ENCODE measurements at regions not wholly inside any gene's neighbourhood (a gene's known extent, or its start where the extent isn't known, plus 50 kb on each side); places are given as distances from the start of the nearest gene placed in this dataset.

- Histone ChIP-seq H3K9me2 (replicated peaks; ENCODE audit: insufficient read depth, low read length) (no peaks in the 10 kb centered on the region), H3K9me3 (replicated peaks; ENCODE audit: insufficient read depth, low read length) (no peaks in the 10 kb centered on the region), H4K20me1 (ENCODE audit: insufficient read depth, low read length) (no peaks in the 10 kb centered on the region), H3K4me1 (ENCODE audit: low read length) (no peaks in the 10 kb centered on the region), H2AFZ (ENCODE audit: low read length) (no peak overlapping the region), H3K79me2 (ENCODE audit: low read length) (no peaks in the 10 kb centered on the region), H3K9ac (ENCODE audit: low read length) (no peak overlapping the region), H3K27me3 (replicated peaks; ENCODE audit: insufficient read depth, low read length) (no peaks in the 10 kb centered on the region), H3F3A (ENCODE audit: insufficient read depth, low read length) (no peaks in the 10 kb centered on the region), H3K4me2 (ENCODE audit: low read depth, low read length) (no peak overlapping the region), H3K4me3 (ENCODE audit: low read length) (no peak overlapping the region), H3K27ac (ENCODE audit: low read length) (no peak overlapping the region), H3K36me3 (replicated peaks; ENCODE audit: insufficient read depth, low read length) (no peaks in the 10 kb centered on the region)
- no peak for TF ChIP-seq CTCF (IDR thresholded peaks at IDR 0.05; ENCODE audit: low read length)
- TF ChIP-seq EZH2phosphoT487 (IDR thresholded peaks at IDR 0.05; ENCODE audit: low read length) = no peak
- no peak for TF ChIP-seq EZH2 (optimal IDR thresholded peaks at IDR 0.05; ENCODE audit: low read depth, low read length)
- no peak for DNase-seq
These were observed 166.5 kb upstream of the GPC6 start for GRCh38 chr13:93060144-93060543.

GRCh38 chr13:93066187-93066586, 160.4 kb upstream of the GPC6 start:
- Histone ChIP-seq H3K4me2 (ENCODE audit: low read depth, low read length) (no peak overlapping the region), H3K27ac (ENCODE audit: low read length) (no peak overlapping the region), H4K20me1 (ENCODE audit: insufficient read depth, low read length) (no peaks in the 10 kb centered on the region), H3K79me2 (ENCODE audit: low read length) (no peaks in the 10 kb centered on the region), H3K9me3 (replicated peaks; ENCODE audit: insufficient read depth, low read length) (no peaks in the 10 kb centered on the region), H2AFZ (ENCODE audit: low read length) (no peak overlapping the region), H3K9me2 (replicated peaks; ENCODE audit: insufficient read depth, low read length) (no peaks in the 10 kb centered on the region), H3F3A (ENCODE audit: insufficient read depth, low read length) (no peaks in the 10 kb centered on the region), H3K4me1 (ENCODE audit: low read length) (no peaks in the 10 kb centered on the region), H3K9ac (ENCODE audit: low read length) (no peak overlapping the region), H3K4me3 (ENCODE audit: low read length) (no peak overlapping the region), H3K36me3 (replicated peaks; ENCODE audit: insufficient read depth, low read length) (no peaks in the 10 kb centered on the region), H3K27me3 (replicated peaks; ENCODE audit: insufficient read depth, low read length) (no peaks in the 10 kb centered on the region)
- TF ChIP-seq CTCF (IDR thresholded peaks at IDR 0.05; ENCODE audit: low read length) = no peak
- no peak for TF ChIP-seq EZH2 (optimal IDR thresholded peaks at IDR 0.05; ENCODE audit: low read depth, low read length)
- TF ChIP-seq EZH2phosphoT487 (IDR thresholded peaks at IDR 0.05; ENCODE audit: low read length) = no peak
- no peak for DNase-seq

- no peak for DNase-seq
- H3K27ac ChIP-seq (ENCODE audit: low read length) = no peak overlapping the region
- H3K9ac ChIP-seq (ENCODE audit: low read length) = no peak overlapping the region
These were observed 147.3 kb upstream of the GPC6 start for GRCh38 chr13:93079294-93079693.

More at GRCh38 chr13:93079294-93079693, 147.3 kb upstream of the GPC6 start:
- Histone ChIP-seq H4K20me1 (ENCODE audit: insufficient read depth, low read length) (no peaks in the 10 kb centered on the region; the same call in 1 of the 2 replicates), H3K9me2 (replicated peaks; ENCODE audit: insufficient read depth, low read length) (no peaks in the 10 kb centered on the region), H3K4me1 (ENCODE audit: low read length) (no peaks in the 10 kb centered on the region), H3K36me3 (replicated peaks; ENCODE audit: insufficient read depth, low read length) (no peaks in the 10 kb centered on the region), H3F3A (ENCODE audit: insufficient read depth, low read length) (no peaks in the 10 kb centered on the region), H3K4me3 (ENCODE audit: low read length) (no peak overlapping the region), H3K4me2 (ENCODE audit: low read depth, low read length) (no peak overlapping the region), H3K9me3 (replicated peaks; ENCODE audit: insufficient read depth, low read length) (no peaks in the 10 kb centered on the region), H3K79me2 (ENCODE audit: low read length) (no peaks in the 10 kb centered on the region), H2AFZ (ENCODE audit: low read length) (no peak overlapping the region), H3K27me3 (replicated peaks; ENCODE audit: insufficient read depth, low read length) (no peaks in the 10 kb centered on the region)
- no peak for TF ChIP-seq EZH2 (optimal IDR thresholded peaks at IDR 0.05; ENCODE audit: low read depth, low read length)
- TF ChIP-seq CTCF (IDR thresholded peaks at IDR 0.05; ENCODE audit: low read length) = no peak
- TF ChIP-seq EZH2phosphoT487 (IDR thresholded peaks at IDR 0.05; ENCODE audit: low read length) = no peak
